ENCODE measurements at regions not wholly inside any gene's neighbourhood (a gene's known extent, or its start where the extent isn't known, plus 50 kb on each side); places are given as distances from the start of the nearest gene placed in this dataset.

DNA sequence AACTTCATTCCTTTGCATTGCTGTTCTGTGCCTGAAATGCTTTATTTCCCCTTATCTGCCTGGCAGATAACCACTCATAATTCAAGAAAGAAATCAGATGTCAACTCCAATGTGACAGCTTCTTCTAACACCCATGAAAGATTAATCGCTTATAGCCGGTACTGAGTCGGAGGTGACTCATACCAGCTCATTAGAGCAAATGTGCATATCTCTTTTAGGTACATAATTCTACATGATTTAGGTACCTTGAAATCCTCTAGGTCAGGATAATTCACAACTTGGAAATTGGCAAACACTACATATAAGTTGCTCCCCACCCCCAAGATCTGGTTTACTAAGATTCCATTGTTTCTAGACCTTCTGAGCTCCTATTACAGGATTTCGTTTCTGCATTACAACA, 554.4 kb upstream of the SORCS1 start:
- H2AFZ ChIP-seq (replicated peaks; ENCODE audit: low read length, poor library complexity), result no peak overlapping the region
- no peak overlapping the region for H3K4me2 ChIP-seq (ENCODE audit: low read depth, low read length)
- CTCF ChIA-PET, result no interaction called here
- H3K23ac ChIP-seq (ENCODE audit: low read depth, low read length), result no peak overlapping the region
- no peak overlapping the region for H2BK120ac ChIP-seq (ENCODE audit: low read depth, low read length)
- H3K9me1 ChIP-seq (ENCODE audit: insufficient read depth, low read length), result no peaks in the 10 kb centered on the region
- POLR2A ChIA-PET (ENCODE audit: unreplicated experiment), result no interaction called here
- H2BK15ac ChIP-seq (ENCODE audit: low read depth, low read length), result no peak overlapping the region
- no peak overlapping the region for H3K9ac ChIP-seq (ENCODE audit: low read depth, low read length)
- H2BK5ac ChIP-seq (ENCODE audit: low read depth, low read length, poor library complexity, severe bottlenecking), result no peak overlapping the region
- no peak for ATAC-seq (ENCODE audit: low read depth)
- H4K20me1 ChIP-seq (ENCODE audit: insufficient read depth, low read length), result no peaks in the 10 kb centered on the region
- no TSS peak for BruUV-seq (replicated peaks)
- no peak overlapping the region for H3K18ac ChIP-seq (ENCODE audit: low read depth, low read length)
- intact Hi-C loops (cut with micrococcal nuclease) (no loop called here), dilution Hi-C loops (cut with HindIII; ENCODE audit: low sequenced_read_pairs, unreplicated experiment) (no loop called here), in situ Hi-C loops (cut with MboI; ENCODE audit: low sequenced_read_pairs) (no loop called here)
- no CpG with 5 or more reads among the region's 4 CpGs for WGBS, 2 experiments (ENCODE audit: extremely low coverage in 2 of 2, insufficient read length in 1 of 2)
- no peaks in the 10 kb centered on the region for H3K4me1 ChIP-seq (ENCODE audit: control insufficient read depth, insufficient read depth, low read length)
- DNase-seq, result no peak
- no peaks in the 10 kb centered on the region for H3K79me1 ChIP-seq (ENCODE audit: low read depth in 1 of 2, low read length in 2 of 2)
- H4K8ac ChIP-seq (ENCODE audit: low read depth in 2 of 2, low read length in 2 of 2), result no peak overlapping the region
- no peak overlapping the region for H2AK9ac ChIP-seq (replicated peaks; ENCODE audit: low read depth, low read length, poor library complexity)
- no peak overlapping the region for H4K5ac ChIP-seq (ENCODE audit: low read depth, low read length)
- peaks cover 4% of the 10 kb centered on the region; the same call in 1 of the 2 replicates for H3K9me3 ChIP-seq (ENCODE audit: control insufficient read depth, insufficient read depth, low read length)
- H3K4ac ChIP-seq (ENCODE audit: low read depth, low read length), result no peak overlapping the region
- no peak overlapping the region for H3K14ac ChIP-seq (replicated peaks; ENCODE audit: low read depth, low read length)
- no peak overlapping the region for H3K27ac ChIP-seq (ENCODE audit: insufficient read depth, low read length)
- no peak overlapping the region for H2BK20ac ChIP-seq (ENCODE audit: low read depth, low read length)
- no peaks in the 10 kb centered on the region for H3K36me3 ChIP-seq (ENCODE audit: control insufficient read depth, insufficient read depth, low read length)
- no peak overlapping the region for H2AK5ac ChIP-seq (ENCODE audit: low read depth, low read length)
- no peak overlapping the region for H3K56ac ChIP-seq (ENCODE audit: extremely low read depth, insufficient read depth, low read length)
- H3K27me3 ChIP-seq (ENCODE audit: control insufficient read depth, insufficient read depth, low read length), result no peaks in the 10 kb centered on the region
- H3K4me3 ChIP-seq (ENCODE audit: insufficient read depth, low read depth, low read length), result no peak overlapping the region
- H4K91ac ChIP-seq (ENCODE audit: insufficient read depth, low read depth, low read length), result no peak overlapping the region
- TF ChIP-seq CEBPB (IDR thresholded peaks at IDR 0.05; ENCODE audit: low read depth, low read length), result no peak
- no peak for TF ChIP-seq MXI1 (IDR thresholded peaks at IDR 0.05; ENCODE audit: borderline replicate concordance, low read depth, low read length)
- TF ChIP-seq MAZ (IDR thresholded peaks at IDR 0.05; ENCODE audit: borderline replicate concordance, low read depth, low read length), result no peak
- no peak for TF ChIP-seq RAD21 (IDR thresholded peaks at IDR 0.05; ENCODE audit: low read length)
- no peak for TF ChIP-seq BHLHE40 (IDR thresholded peaks at IDR 0.05; ENCODE audit: low read depth, low read length)
- no peak for TF ChIP-seq POLR2A (IDR thresholded peaks at IDR 0.05; ENCODE audit: low read depth, low read length)
- TF ChIP-seq, protein P1, sequence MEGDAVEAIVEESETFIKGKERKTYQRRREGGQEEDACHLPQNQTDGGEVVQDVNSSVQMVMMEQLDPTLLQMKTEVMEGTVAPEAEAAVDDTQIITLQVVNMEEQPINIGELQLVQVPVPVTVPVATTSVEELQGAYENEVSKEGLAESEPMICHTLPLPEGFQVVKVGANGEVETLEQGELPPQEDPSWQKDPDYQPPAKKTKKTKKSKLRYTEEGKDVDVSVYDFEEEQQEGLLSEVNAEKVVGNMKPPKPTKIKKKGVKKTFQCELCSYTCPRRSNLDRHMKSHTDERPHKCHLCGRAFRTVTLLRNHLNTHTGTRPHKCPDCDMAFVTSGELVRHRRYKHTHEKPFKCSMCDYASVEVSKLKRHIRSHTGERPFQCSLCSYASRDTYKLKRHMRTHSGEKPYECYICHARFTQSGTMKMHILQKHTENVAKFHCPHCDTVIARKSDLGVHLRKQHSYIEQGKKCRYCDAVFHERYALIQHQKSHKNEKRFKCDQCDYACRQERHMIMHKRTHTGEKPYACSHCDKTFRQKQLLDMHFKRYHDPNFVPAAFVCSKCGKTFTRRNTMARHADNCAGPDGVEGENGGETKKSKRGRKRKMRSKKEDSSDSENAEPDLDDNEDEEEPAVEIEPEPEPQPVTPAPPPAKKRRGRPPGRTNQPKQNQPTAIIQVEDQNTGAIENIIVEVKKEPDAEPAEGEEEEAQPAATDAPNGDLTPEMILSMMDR (conservative IDR thresholded peaks at IDR 0.05; ENCODE audit: low read depth, low read length), result no peak
- no peak for TF ChIP-seq FOS (IDR thresholded peaks at IDR 0.05; ENCODE audit: low read depth, low read length)

Measured in IMR-90 (cell line).